ENCODE measurements at regions not wholly inside any gene's neighbourhood (a gene's known extent, or its start where the extent isn't known, plus 50 kb on each side); places are given as distances from the start of the nearest gene placed in this dataset.
A peak's percentile ranks its signal among the peaks of the same experiment; 100 is the strongest.

- POLR2A ChIA-PET = no interaction called here
- intact Hi-C loops (cut with micrococcal nuclease) = no loop called here
- Mint-ChIP-seq H3K4me1 (ENCODE audit: low read depth) (peaks cover 8% of the 10 kb centered on the region), H3K9me3 (no peaks in the 10 kb centered on the region), H3K36me3 (ENCODE audit: low read depth) (no peaks in the 10 kb centered on the region), H3K27ac (no peak overlapping the region), H3K27me3 (peaks cover 2% of the 10 kb centered on the region), H3K4me3 (no peak overlapping the region)
- no peak for TF ChIP-seq CTCF (IDR thresholded peaks at IDR 0.05)
- CTCF ChIA-PET = interaction anchor here (2.0 kb wide), 1 partner anchor 12 kb away, joined by 4 read pairs; no protein-coding TSS in a partner anchor
- ATAC-seq (no peak), DNase-seq (no peak)
Measured at GRCh38 chr10:10516346-10517130, 501.1 kb upstream of the CELF2 start.

DNA sequence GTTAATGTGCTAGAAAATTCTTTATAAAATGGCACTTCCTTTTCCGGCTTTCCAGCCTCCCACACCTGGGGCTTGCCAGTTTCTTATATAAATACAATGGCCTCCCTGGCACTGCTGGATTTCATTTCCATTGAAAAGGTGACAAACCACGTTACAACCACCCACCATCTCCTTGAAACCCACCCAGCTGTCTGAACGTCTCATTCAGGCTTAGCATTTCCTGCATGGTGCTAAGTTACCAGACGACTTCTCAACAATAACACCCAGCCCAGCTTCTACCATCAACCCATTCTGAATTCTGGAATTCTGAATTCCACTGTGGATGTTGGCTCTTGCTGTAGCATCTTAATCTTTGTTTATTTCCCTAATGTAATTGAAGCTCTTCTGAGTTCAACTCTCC lies 499.8 kb upstream of the CELF2 start:
- Mint-ChIP-seq H3K27ac (no peak overlapping the region), H3K36me3 (ENCODE audit: low read depth) (no peaks in the 10 kb centered on the region), H3K27me3 (peaks cover 2% of the 10 kb centered on the region), H3K9me3 (no peaks in the 10 kb centered on the region), H3K4me1 (ENCODE audit: low read depth) (peaks cover 8% of the 10 kb centered on the region), H3K4me3 (no peak overlapping the region)
- DNase-seq (no peak), ATAC-seq (no peak)
- TF ChIP-seq CTCF (IDR thresholded peaks at IDR 0.05) = no peak
- ChIA-PET POLR2A (interaction anchor here (0.8 kb wide), 1 partner anchor 876 kb away, joined by 3 read pairs; no protein-coding TSS in a partner anchor), CTCF (interaction anchor here (2.0 kb wide), 1 partner anchor 11 kb away, joined by 4 read pairs; no protein-coding TSS in a partner anchor)
- intact Hi-C loops (cut with micrococcal nuclease) = no loop called here

GRCh38 chr10:10519674-10520073 lies 498.0 kb upstream of the CELF2 start:
- no peak for DNase-seq
- no peak for ATAC-seq
- Mint-ChIP-seq H3K4me3 (no peak overlapping the region), H3K9me3 (no peaks in the 10 kb centered on the region), H3K27me3 (peaks cover 2% of the 10 kb centered on the region), H3K27ac (no peak overlapping the region), H3K4me1 (ENCODE audit: low read depth) (peaks cover 8% of the 10 kb centered on the region), H3K36me3 (ENCODE audit: low read depth) (no peaks in the 10 kb centered on the region)
- POLR2A ChIA-PET = no interaction called here
- no peak for TF ChIP-seq CTCF (IDR thresholded peaks at IDR 0.05)
- intact Hi-C loops (cut with micrococcal nuclease) = no loop called here
- CTCF ChIA-PET = no interaction called here

- intact Hi-C loops (cut with micrococcal nuclease) = no loop called here
- POLR2A ChIA-PET = no interaction called here
- Mint-ChIP-seq H3K36me3 (ENCODE audit: low read depth) (no peaks in the 10 kb centered on the region), H3K9me3 (no peaks in the 10 kb centered on the region), H3K4me1 (ENCODE audit: low read depth) (peaks cover 8% of the 10 kb centered on the region), H3K4me3 (no peak overlapping the region), H3K27me3 (peaks cover 3% of the 10 kb centered on the region), H3K27ac (no peak overlapping the region)
- TF ChIP-seq CTCF (IDR thresholded peaks at IDR 0.05) = no peak
- ATAC-seq = peak; percentile 67
- DNase-seq = no peak
- CTCF ChIA-PET = no interaction called here
Measured at GRCh38 chr10:10520491-10521385, 496.9 kb upstream of the CELF2 start.

DNA sequence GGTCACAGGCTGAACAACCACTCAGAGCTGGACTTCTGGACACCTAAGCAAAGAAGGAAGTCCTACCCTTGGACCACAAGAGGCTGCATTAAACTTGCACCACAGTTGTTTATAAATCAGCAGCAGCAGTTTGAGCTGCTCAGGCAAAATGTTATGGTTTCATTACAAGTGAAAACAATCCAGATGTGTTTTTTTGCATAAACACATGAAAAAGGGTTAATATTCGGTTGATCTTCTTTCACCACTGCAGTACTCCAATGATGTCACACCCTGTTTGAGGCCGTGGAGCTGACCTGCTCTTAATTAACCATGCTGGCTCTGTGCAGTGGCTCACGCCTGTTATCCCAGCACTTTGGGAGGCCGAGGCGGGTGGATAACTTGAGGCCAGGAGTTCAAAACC lies 490.8 kb upstream of the CELF2 start:
- Mint-ChIP-seq H3K4me3 (no peak overlapping the region), H3K4me1 (ENCODE audit: low read depth) (no peaks in the 10 kb centered on the region), H3K9me3 (no peaks in the 10 kb centered on the region), H3K36me3 (ENCODE audit: low read depth) (no peaks in the 10 kb centered on the region), H3K27ac (no peak overlapping the region), H3K27me3 (peaks cover 1% of the 10 kb centered on the region)
- no peak for TF ChIP-seq CTCF (IDR thresholded peaks at IDR 0.05)
- ATAC-seq (no peak), DNase-seq (no peak)
- POLR2A ChIA-PET = no interaction called here
- intact Hi-C loops (cut with micrococcal nuclease) = no loop called here
- CTCF ChIA-PET = interaction anchor here (0.8 kb wide), 1 partner anchor 16 kb away, joined by 3 read pairs; no protein-coding TSS in a partner anchor

Data from activated CD8-positive, alpha-beta T cell treated with anti-CD3 and anti-CD28 coated beads for 36 hours (primary cell).